Breast epithelium (tissue), 4 donors: ENCODE measurements at regions not wholly inside any gene's neighbourhood (a gene's known extent, or its start where the extent isn't known, plus 50 kb on each side); places are given as distances from the start of the nearest gene placed in this dataset.

Source experiments
- DNase-seq, 2 donors: peaks; one replicate each; pipeline ENCODE4 v3.0.0-alpha.2; 2019; ENCODE audit warnings: low spot score in 2 of 2
- H3K27ac ChIP-seq, 2 donors: fragments of 200-600 bp; sonication (generic) in 1 of 2; one replicate each; pipeline ENCODE4 v1.5.1; 2016 to 2019; ENCODE audit warnings: mild to moderate bottlenecking in 1 of 2
- H3K27me3 ChIP-seq, 2 donors: fragments of 200-600 bp; sonication (generic) in 1 of 2; one replicate each; pipeline versions ENCODE4 v1.5.1 to v1.6.0; 2017 to 2019; ENCODE audit warnings: control low read depth in 1 of 2, mild to moderate bottlenecking in 1 of 2
- H3K36me3 ChIP-seq: fragments of 200-600 bp; one replicate; pipeline ENCODE4 v1.5.1; 2019
- H3K4me1 ChIP-seq, 2 donors: fragments of 200-600 bp; sonication (generic); one replicate each; pipeline ENCODE4 v1.5.1; 2016 to 2019; ENCODE audit warnings: control low read depth in 1 of 2
- H3K4me3 ChIP-seq, 3 donors: fragments of 200-600 bp; sonication (generic); 1 replicate in 2 of 3; 2 replicates in 1 of 3; pipeline ENCODE4 v1.5.1; 2016 to 2019; ENCODE audit warnings: mild to moderate bottlenecking in 3 of 3, moderate library complexity in 2 of 3
- H3K9me3 ChIP-seq, 2 donors: fragments of 200-600 bp; sonication (generic) in 1 of 2; one replicate each; pipeline ENCODE4 v1.5.1; 2016 to 2019; ENCODE audit warnings: control low read depth in 1 of 2
- POLR2A ChIP-seq: fragments of 450-650 bp; IDR thresholded peaks from one replicate; pipeline ENCODE4 v1.6.1; 2016; ENCODE audit warnings: antibody characterized with exemption, mild to moderate bottlenecking, moderate library complexity
- POLR2AphosphoS5 ChIP-seq, 3 donors: sonication (generic); formaldehyde crosslinking; IDR thresholded peaks; one replicate each; pipeline ENCODE4 v1.6.1; 2017; ENCODE audit warnings: antibody characterized with exemption in 3 of 3
- intact Hi-C: fragments of 100-400 bp; cut with DNase I; formaldehyde crosslinking; loops from one replicate; pipeline ENCODE4 v1.15.1; 2023; ENCODE audit warnings: low total_unique reads
- TF ChIP-seq, protein P1 (sequence below), 3 donors: fragments of 450-650 bp; IDR thresholded peaks; one replicate each; pipeline ENCODE4 v1.5.1; 2016 to 2017; ENCODE audit warnings: antibody characterized with exemption in 3 of 3, mild to moderate bottlenecking in 3 of 3, moderate library complexity in 3 of 3

DNA sequence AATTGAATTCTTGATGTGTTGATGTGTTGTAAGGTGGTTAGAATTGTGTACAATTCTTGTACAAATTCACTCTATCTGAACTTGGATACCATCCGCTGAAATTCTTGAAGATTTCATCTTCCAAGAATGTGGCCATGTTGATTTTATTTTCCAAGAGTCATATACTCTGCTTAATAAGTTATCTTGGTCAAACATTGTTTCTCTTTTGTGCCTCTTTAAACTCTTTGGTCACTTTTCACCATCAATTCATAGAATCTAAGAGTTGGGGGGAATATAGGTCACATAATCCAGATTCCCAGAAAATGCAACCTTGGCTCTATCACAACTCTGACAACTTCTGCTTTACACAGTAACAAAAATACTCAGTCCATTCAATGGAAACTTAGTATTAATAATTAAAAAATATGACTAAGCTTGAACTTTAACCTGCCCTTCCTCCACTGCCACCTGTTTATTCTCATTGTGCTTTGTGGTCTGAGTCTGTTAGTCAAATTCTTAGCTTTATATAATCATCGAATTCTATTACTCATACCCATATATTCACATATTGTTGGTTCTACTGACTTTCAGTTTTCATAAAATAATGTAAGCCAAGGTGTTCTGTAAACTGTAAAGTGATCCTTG is 373.2 kb downstream of the LMO7 start:
- no peak overlapping the region for H3K27ac ChIP-seq
- intact Hi-C loops, result no loop called here
- DNase-seq, result no peak
- no peaks in the 10 kb centered on the region for H3K27me3 ChIP-seq
- no peak overlapping the region for H3K4me3 ChIP-seq
- no peaks in the 10 kb centered on the region for H3K9me3 ChIP-seq
- no peaks in the 10 kb centered on the region for H3K4me1 ChIP-seq
- TF ChIP-seq POLR2AphosphoS5 (IDR thresholded peaks at IDR 0.05) (no peak), POLR2A (no peak)
- TF ChIP-seq, protein P1, sequence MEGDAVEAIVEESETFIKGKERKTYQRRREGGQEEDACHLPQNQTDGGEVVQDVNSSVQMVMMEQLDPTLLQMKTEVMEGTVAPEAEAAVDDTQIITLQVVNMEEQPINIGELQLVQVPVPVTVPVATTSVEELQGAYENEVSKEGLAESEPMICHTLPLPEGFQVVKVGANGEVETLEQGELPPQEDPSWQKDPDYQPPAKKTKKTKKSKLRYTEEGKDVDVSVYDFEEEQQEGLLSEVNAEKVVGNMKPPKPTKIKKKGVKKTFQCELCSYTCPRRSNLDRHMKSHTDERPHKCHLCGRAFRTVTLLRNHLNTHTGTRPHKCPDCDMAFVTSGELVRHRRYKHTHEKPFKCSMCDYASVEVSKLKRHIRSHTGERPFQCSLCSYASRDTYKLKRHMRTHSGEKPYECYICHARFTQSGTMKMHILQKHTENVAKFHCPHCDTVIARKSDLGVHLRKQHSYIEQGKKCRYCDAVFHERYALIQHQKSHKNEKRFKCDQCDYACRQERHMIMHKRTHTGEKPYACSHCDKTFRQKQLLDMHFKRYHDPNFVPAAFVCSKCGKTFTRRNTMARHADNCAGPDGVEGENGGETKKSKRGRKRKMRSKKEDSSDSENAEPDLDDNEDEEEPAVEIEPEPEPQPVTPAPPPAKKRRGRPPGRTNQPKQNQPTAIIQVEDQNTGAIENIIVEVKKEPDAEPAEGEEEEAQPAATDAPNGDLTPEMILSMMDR (IDR thresholded peaks at IDR 0.05), result no peak
- H3K36me3 ChIP-seq, result no peaks in the 10 kb centered on the region

DNA sequence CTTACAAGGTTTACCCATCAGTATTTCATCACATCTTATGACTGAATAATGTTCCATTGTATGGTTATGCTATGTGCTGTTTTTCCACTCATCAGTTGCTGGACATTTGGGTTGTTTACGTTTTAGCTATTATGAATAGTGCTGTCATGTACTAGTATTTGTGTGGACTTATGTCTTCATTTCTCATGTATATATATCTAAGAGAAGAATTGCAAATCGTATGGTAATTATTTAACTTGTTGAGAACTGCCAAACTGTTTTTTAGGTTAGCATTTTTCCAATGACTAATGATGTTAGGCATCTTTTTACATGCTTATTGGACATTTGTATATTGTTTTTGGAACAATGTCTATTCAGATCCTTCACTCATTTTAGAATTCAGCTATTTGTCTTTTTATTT is 368.3 kb downstream of the LMO7 start:
- Histone ChIP-seq H3K27ac (no peak overlapping the region), H3K9me3 (no peaks in the 10 kb centered on the region), H3K27me3 (no peaks in the 10 kb centered on the region), H3K4me3 (no peak overlapping the region), H3K4me1 (no peaks in the 10 kb centered on the region), H3K36me3 (no peaks in the 10 kb centered on the region)
- TF ChIP-seq, protein P1 (IDR thresholded peaks at IDR 0.05), result no peak
- TF ChIP-seq POLR2A (no peak), POLR2AphosphoS5 (IDR thresholded peaks at IDR 0.05) (no peak)
- intact Hi-C loops, result no loop called here
- no peak for DNase-seq

DNA sequence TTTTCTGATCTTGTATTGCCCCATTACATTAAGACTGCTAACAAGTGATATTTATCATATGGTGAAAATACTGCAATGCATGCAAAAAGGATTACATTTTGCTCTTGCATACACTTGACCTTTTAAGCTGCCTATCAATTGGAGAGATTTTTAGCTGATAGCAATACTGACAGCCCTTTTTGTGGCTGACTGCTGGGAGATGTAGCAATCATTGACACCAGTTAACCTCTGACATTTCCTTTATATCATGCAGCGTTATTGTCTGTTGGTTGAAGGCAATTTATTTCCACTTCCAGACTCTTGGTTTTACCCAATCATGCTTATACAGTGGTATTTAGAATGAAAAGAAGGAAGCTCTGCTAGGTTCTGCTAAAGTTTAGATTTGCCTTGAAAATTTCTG is 364.0 kb downstream of the LMO7 start:
- intact Hi-C loops, result no loop called here
- H3K27ac ChIP-seq, result no peak overlapping the region
- TF ChIP-seq POLR2AphosphoS5 (IDR thresholded peaks at IDR 0.05) (no peak), POLR2A (no peak)
- TF ChIP-seq, protein P1 (IDR thresholded peaks at IDR 0.05), result no peak
- no peaks in the 10 kb centered on the region for H3K36me3 ChIP-seq
- no peaks in the 10 kb centered on the region for H3K27me3 ChIP-seq
- H3K9me3 ChIP-seq, result no peaks in the 10 kb centered on the region
- H3K4me3 ChIP-seq, result no peak overlapping the region
- no peaks in the 10 kb centered on the region for H3K4me1 ChIP-seq
- DNase-seq, result no peak

DNA sequence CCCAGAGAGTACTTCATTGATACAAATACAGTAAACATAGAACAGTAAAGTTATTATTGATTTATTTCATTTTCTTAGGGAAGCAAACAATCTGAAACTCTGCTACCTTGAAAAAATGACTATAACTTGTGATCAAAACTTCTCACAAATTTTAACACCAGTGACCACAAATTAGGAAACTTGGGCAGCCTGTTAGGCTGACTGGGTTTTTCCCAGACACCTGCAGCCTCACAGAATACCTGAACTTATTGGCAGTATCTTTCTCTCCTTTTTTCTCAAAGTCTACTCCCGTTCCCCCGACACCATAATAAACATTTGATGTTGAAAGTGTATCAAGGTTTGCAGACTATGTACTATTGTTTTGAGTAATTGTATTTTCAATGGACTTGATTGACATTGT is 360.5 kb downstream of the LMO7 start:
- no peak for TF ChIP-seq POLR2AphosphoS5 (IDR thresholded peaks at IDR 0.05)
- TF ChIP-seq POLR2A, result no peak
- TF ChIP-seq, protein P1 (IDR thresholded peaks at IDR 0.05), result no peak
- no peak overlapping the region for H3K27ac ChIP-seq
- H3K4me3 ChIP-seq, result no peak overlapping the region
- no peaks in the 10 kb centered on the region for H3K27me3 ChIP-seq
- intact Hi-C loops, result no loop called here
- no peaks in the 10 kb centered on the region for H3K36me3 ChIP-seq
- no peaks in the 10 kb centered on the region for H3K4me1 ChIP-seq
- DNase-seq, result no peak
- no peaks in the 10 kb centered on the region for H3K9me3 ChIP-seq

DNA sequence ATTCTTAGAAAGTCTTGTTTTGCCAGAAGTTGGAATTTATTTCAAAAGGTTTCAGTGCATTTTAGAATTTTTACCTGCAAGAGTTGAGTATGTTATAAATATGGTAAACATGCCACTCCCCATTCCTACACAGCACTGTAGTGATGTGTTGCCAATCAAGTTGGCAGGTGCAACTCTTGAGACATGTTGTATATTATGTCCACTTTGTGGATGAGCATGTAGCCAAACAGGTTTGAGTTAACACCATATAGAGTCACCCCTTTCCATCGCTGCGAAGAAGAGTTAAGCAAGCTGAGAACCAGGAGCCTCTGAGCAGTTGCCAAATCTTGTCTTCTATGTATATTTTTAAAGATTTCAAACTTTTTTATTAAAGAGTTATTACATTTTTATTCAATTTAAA is 359.8 kb downstream of the LMO7 start:
- Histone ChIP-seq H3K4me3 (no peak overlapping the region), H3K9me3 (no peaks in the 10 kb centered on the region)
- TF ChIP-seq POLR2A, result no peak
- TF ChIP-seq POLR2AphosphoS5 (IDR thresholded peaks at IDR 0.05), result no peak
- TF ChIP-seq, protein P1 (IDR thresholded peaks at IDR 0.05), result no peak

More for the DNA sequence above, 359.8 kb downstream of the LMO7 start:
- intact Hi-C loops, result no loop called here
- Histone ChIP-seq H3K27ac (no peak overlapping the region), H3K4me1 (no peaks in the 10 kb centered on the region), H3K27me3 (no peaks in the 10 kb centered on the region), H3K36me3 (no peaks in the 10 kb centered on the region)
- no peak for DNase-seq
